Heart left ventricle (tissue), 16 donors: ENCODE measurements at regions not wholly inside any gene's neighbourhood (a gene's known extent, or its start where the extent isn't known, plus 50 kb on each side); places are given as distances from the start of the nearest gene placed in this dataset.

Experiments used
- ATAC-seq, 4 donors: fragments of 200-7000 bp; cut with Tn5 transposase; one replicate each; pipeline ENCODE4 v1.9.1; 2020 to 2022; ENCODE audit warnings: moderate library complexity in 4 of 4, mild to moderate bottlenecking in 3 of 4, moderate number of reproducible peaks in 1 of 4
- DNase-seq, 5 donors: peaks; one replicate each; pipeline ENCODE4 v3.0.0-alpha.2; 2020
- H3K27ac ChIP-seq, 12 donors: fragments of 200-600 bp; sonication (generic) in 4 of 12; one replicate each; pipeline versions ENCODE4 v1.5.0 to v1.8.0; 2016 to 2022; ENCODE audit warnings: mild to moderate bottlenecking in 2 of 12
- H3K27me3 ChIP-seq, 9 donors: fragments of 200-600 bp; sonication (generic) in 2 of 9; one replicate each; pipeline versions ENCODE4 v1.5.1 to v1.8.0; 2016 to 2022; ENCODE audit warnings: mild to moderate bottlenecking in 3 of 9
- H3K36me3 ChIP-seq, 9 donors: fragments of 200-600 bp; sonication (generic) in 2 of 9; one replicate each; pipeline versions ENCODE4 v1.5.0 to v1.8.0; 2018 to 2022; ENCODE audit warnings: mild to moderate bottlenecking in 2 of 9
- H3K4me1 ChIP-seq, 12 donors: fragments of 200-600 bp; sonication (generic) in 4 of 12; one replicate each; pipeline versions ENCODE4 v1.5.0 to v1.8.0; 2016 to 2022; ENCODE audit warnings: mild to moderate bottlenecking in 3 of 12
- H3K4me3 ChIP-seq, 12 donors: fragments of 200-600 bp; sonication (generic) in 4 of 12; one replicate each; pipeline versions ENCODE4 v1.5.0 to v1.8.0; 2017 to 2022; ENCODE audit warnings: mild to moderate bottlenecking in 9 of 12, moderate library complexity in 4 of 12
- H3K9me3 ChIP-seq, 12 donors: fragments of 200-600 bp; sonication (generic) in 4 of 12; one replicate each; pipeline versions ENCODE4 v1.5.0 to v1.8.0; 2016 to 2022; ENCODE audit warnings: mild to moderate bottlenecking in 1 of 12
- POLR2A ChIP-seq, 2 donors: fragments of 450-650 bp; IDR thresholded peaks; one replicate each; pipeline ENCODE4 v1.6.1; 2017; ENCODE audit warnings: antibody characterized with exemption in 2 of 2, mild to moderate bottlenecking in 2 of 2, moderate library complexity in 2 of 2
- WGBS, 4 donors: extraction: QIAGEN DNeasy Blood & Tissue Kit in 2 of 4; methylation state at CpG; one replicate each; pipeline versions ENCODE4 v1.1.5 to v1.1.7; 2013 to 2018; 5-methylcytosine and 5-hydroxymethylcytosine counted together
- intact Hi-C, 10 donors: fragments of 100-400 bp; cut with DNase I; formaldehyde crosslinking; loops; one replicate each; pipeline versions ENCODE4 v1.11.1 to v1.14.2; 2022
- TF ChIP-seq, protein P1 (sequence below), 12 donors: fragments of 200-600 bp; sonication (generic) in 4 of 12; IDR thresholded peaks; one replicate each; pipeline versions ENCODE4 v1.5.0 to v1.8.0; 2018 to 2022; ENCODE audit warnings: antibody characterized with exemption in 12 of 12, mild to moderate bottlenecking in 5 of 12
- donor health status: ischemic (EF 13 %, LVEDD 7.1; RV severe dilation, severe dysfunction).
- donor health status: healthy with polysubstance abuse.
- donor health status: DM: no; HTN: yes; CAD: no.
- donor health status: DM: no; HTN: no; CAD: no.
- donor health status: ischemic (EF 25% LVEDD 6.9; RV normal size, moderate dysfunction).
- donor health status: ischemic (EF 25% LVEDD 5.7; RV mildly dilated, moderate dysfunction).
- donor health status: healthy.
- donor health status: DM: yes; HTN: yes; CAD: no.
- donor health status: ischemic (EF 35%, LVEDD 5.7; RV mildly dilated, moderate dysfunction).
- donor health status: nonischemic (EF 11% LVEDD 7.7; RV severe dilation, severe dysfunction).
- donor health status: DM: yes; HTN: yes; CAD: no.
- donor health status: PGD.
- donor health status: ischemic (EF 29% LVEDD 5.4; RV normal size, mild dysfunction).
- donor health status: nonischemic (EF 23%, LVEDD 6.1; RV moderate dilation, normal function).

DNA sequence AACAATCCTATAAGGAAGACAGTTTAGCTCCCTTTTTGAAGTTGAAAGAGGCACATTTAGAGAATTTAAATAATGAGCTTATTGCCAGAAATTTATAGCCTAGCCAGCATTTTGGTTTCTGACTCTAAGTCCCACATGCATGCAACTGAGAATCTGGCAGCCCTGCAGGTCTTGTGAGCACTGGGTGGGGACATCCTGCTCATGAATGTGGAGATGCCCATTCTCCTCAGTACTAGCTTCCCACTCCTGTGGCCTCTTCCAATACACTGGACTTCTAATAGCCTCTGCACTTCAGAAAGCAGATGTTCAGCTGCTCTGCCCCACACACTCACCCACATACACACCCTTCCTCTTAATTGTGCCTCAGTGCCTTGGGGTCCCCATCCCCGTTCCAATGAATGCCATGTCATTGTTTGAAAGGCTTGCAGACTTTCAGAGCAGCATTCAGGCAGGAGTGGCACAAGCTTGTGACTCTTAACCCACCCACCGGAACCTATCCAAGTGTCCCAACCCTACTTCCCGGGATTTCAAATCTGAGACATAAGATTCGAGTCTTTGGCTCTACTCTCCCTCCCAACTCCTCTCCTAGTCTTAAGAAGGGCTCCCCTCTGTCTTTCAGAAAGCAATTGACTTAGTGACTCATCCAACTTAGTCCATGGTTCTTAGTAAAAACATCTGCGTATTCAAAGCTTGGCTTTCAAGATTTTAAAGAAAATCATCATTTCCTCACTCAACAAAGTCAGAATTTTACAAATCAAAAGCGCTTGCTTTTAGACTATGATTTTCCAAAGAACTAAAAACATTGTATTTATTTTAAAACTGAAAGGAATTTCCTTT lies 80.0 kb upstream of the FREM2 start:
- 86 to 89% (median 88%) methylated on average over 6 of the region's 6 CpGs for WGBS, 4 donors

DNA sequence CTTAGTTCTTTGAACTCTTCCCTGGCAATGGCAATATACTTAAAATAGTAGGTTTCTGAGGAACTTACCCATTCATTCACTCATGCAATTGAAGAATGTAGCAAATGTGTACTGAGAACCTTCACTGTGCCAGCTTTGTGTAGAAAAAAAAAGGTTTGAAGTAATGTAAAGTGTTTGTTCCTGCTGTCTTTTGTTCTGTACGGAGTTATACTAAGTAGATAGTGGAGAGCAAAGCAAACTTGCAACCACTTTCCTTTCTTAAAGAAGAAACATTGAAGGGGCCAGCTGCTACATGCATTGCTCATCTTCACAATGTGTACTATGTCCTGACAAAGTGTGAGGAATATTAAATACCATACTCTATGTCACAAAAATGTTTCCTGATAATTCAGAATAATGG lies 68.9 kb upstream of the FREM2 start:
- Histone ChIP-seq H3K27ac (no peak overlapping the region), H3K4me1 (no peaks in the 10 kb centered on the region), H3K4me3 (no peak overlapping the region), H3K9me3 (no peaks in the 10 kb centered on the region), H3K27me3 (no peaks in the 10 kb centered on the region), H3K36me3 (no peaks in the 10 kb centered on the region)
- DNase-seq (no peak), ATAC-seq (no peak)
- intact Hi-C loops: no loop called here
- WGBS, 4 donors: 56 to 68% (median 60%) methylated on average over 1 of the region's 1 CpG
- TF ChIP-seq, protein P1, sequence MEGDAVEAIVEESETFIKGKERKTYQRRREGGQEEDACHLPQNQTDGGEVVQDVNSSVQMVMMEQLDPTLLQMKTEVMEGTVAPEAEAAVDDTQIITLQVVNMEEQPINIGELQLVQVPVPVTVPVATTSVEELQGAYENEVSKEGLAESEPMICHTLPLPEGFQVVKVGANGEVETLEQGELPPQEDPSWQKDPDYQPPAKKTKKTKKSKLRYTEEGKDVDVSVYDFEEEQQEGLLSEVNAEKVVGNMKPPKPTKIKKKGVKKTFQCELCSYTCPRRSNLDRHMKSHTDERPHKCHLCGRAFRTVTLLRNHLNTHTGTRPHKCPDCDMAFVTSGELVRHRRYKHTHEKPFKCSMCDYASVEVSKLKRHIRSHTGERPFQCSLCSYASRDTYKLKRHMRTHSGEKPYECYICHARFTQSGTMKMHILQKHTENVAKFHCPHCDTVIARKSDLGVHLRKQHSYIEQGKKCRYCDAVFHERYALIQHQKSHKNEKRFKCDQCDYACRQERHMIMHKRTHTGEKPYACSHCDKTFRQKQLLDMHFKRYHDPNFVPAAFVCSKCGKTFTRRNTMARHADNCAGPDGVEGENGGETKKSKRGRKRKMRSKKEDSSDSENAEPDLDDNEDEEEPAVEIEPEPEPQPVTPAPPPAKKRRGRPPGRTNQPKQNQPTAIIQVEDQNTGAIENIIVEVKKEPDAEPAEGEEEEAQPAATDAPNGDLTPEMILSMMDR (IDR thresholded peaks at IDR 0.05): no peak
- TF ChIP-seq POLR2A (IDR thresholded peaks at IDR 0.05): no peak

More for the DNA sequence above, 80.0 kb upstream of the FREM2 start:
- Histone ChIP-seq H3K27ac (no peak overlapping the region), H3K27me3 (peaks cover 0 to 3% (median 0%) of the 10 kb centered on the region in 9 donors), H3K4me1 (no peaks in the 10 kb centered on the region), H3K36me3 (no peaks in the 10 kb centered on the region), H3K9me3 (no peaks in the 10 kb centered on the region), H3K4me3 (no peak overlapping the region)
- DNase-seq: no peak
- TF ChIP-seq, protein P1 (IDR thresholded peaks at IDR 0.05): no peak
- TF ChIP-seq POLR2A (IDR thresholded peaks at IDR 0.05): no peak
- intact Hi-C loops: no loop called here
- no peak for ATAC-seq

DNA sequence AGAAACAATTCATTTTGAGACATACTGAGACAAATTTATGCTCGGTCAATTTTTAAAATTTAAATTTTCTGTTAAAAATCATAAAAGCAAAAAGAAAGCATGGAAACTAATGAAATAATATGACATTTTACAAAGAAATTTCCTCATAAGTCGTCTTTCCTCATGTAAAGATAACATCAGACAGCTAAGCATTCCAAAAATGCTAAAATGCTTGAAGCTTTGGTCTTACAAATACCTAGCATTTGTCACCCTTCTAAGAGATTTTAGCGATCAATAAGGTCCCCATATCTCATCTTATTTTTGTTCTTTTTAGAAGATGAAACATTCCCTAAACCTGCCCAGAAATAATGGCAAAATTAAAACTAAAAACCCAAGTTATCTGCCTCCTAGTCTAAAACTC lies 68.5 kb upstream of the FREM2 start:
- Histone ChIP-seq H3K4me3 (no peak overlapping the region), H3K27me3 (no peaks in the 10 kb centered on the region), H3K4me1 (no peaks in the 10 kb centered on the region), H3K27ac (no peak overlapping the region), H3K9me3 (no peaks in the 10 kb centered on the region), H3K36me3 (no peaks in the 10 kb centered on the region)
- intact Hi-C loops: no loop called here
- ATAC-seq (no peak), DNase-seq (no peak)
- TF ChIP-seq, protein P1 (IDR thresholded peaks at IDR 0.05): no peak
- no peak for TF ChIP-seq POLR2A (IDR thresholded peaks at IDR 0.05)
- 68 to 77% (median 73%) methylated on average over 3 of the region's 3 CpGs for WGBS, 4 donors

DNA sequence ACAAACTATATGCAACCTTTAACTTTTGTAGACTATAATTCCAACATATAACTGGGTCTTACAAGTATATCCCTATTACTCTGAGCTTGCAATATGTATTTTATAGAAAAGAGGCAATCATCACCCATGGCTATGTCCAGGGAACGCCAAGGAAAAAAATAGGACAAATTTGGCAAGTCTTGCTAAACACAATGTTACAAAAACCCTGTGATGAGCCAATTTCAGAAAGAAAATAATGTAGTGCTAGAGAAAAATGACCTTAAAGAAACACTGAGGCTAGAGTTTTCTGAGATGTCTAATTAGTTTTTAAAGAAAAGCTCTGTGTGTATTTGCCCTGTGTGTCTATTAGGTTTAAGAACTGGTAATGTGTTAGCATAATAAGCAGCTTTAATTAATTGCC lies 68.0 kb upstream of the FREM2 start:
- intact Hi-C loops: no loop called here
- Histone ChIP-seq H3K27ac (no peak overlapping the region), H3K4me1 (no peaks in the 10 kb centered on the region), H3K9me3 (no peaks in the 10 kb centered on the region), H3K36me3 (no peaks in the 10 kb centered on the region), H3K4me3 (no peak overlapping the region), H3K27me3 (no peaks in the 10 kb centered on the region)
- no peak for ATAC-seq
- WGBS, 4 donors: 67 to 84% (median 78%) methylated on average over 1 of the region's 1 CpG
- no peak for TF ChIP-seq POLR2A (IDR thresholded peaks at IDR 0.05)
- TF ChIP-seq, protein P1 (IDR thresholded peaks at IDR 0.05): no peak
- DNase-seq: no peak
